ENCODE measurements at regions not wholly inside any gene's neighbourhood (a gene's known extent, or its start where the extent isn't known, plus 50 kb on each side); places are given as distances from the start of the nearest gene placed in this dataset.

DNA sequence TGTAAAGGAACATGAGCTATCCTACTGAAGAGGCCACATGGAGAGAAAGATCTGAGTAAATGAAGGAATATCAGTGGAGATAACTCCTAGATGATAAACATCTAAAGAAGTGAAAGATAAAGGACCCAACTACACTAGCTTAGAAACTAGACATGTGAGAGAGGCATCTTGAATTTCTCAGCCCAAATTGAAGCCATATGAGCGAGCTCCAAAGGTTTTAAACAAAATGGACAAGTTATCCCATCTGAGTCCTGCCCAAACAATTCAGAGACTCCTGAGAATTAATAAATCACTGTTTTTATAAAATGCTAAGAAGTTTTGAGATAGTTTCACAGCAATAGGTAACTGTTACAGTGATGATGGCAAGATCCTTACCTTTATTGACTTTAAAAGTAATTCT is 438.9 kb downstream of the NAV3 start:
- Histone ChIP-seq H3K9me2 (replicated peaks; ENCODE audit: low read depth, low read length) (no peaks in the 10 kb centered on the region), H4K20me1 (ENCODE audit: insufficient read depth, low read length, poor library complexity, severe bottlenecking) (no peaks in the 10 kb centered on the region), H3K4me1 (ENCODE audit: insufficient read depth, low read length, poor library complexity, severe bottlenecking) (no peaks in the 10 kb centered on the region), H3K4me2 (ENCODE audit: low read depth, low read length, poor library complexity, severe bottlenecking) (no peak overlapping the region), H3K4me3 (ENCODE audit: low read length, poor library complexity, severe bottlenecking) (no peak overlapping the region), H3K79me2 (ENCODE audit: insufficient read depth, low read length) (no peaks in the 10 kb centered on the region), H2AFZ (ENCODE audit: low read length) (no peak overlapping the region), H3F3A (ENCODE audit: low read depth) (no peaks in the 10 kb centered on the region), H3K9me3 (ENCODE audit: insufficient read depth, low read depth, low read length) (no peaks in the 10 kb centered on the region), H3K9ac (ENCODE audit: low read depth, low read length, poor library complexity, severe bottlenecking) (no peak overlapping the region), H3K27me3 (ENCODE audit: insufficient read depth, low read length, poor library complexity, severe bottlenecking) (no peaks in the 10 kb centered on the region), H3K36me3 (ENCODE audit: insufficient read depth, low read length) (no peaks in the 10 kb centered on the region)
- TF ChIP-seq, protein P1, sequence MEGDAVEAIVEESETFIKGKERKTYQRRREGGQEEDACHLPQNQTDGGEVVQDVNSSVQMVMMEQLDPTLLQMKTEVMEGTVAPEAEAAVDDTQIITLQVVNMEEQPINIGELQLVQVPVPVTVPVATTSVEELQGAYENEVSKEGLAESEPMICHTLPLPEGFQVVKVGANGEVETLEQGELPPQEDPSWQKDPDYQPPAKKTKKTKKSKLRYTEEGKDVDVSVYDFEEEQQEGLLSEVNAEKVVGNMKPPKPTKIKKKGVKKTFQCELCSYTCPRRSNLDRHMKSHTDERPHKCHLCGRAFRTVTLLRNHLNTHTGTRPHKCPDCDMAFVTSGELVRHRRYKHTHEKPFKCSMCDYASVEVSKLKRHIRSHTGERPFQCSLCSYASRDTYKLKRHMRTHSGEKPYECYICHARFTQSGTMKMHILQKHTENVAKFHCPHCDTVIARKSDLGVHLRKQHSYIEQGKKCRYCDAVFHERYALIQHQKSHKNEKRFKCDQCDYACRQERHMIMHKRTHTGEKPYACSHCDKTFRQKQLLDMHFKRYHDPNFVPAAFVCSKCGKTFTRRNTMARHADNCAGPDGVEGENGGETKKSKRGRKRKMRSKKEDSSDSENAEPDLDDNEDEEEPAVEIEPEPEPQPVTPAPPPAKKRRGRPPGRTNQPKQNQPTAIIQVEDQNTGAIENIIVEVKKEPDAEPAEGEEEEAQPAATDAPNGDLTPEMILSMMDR (conservative IDR thresholded peaks at IDR 0.05; ENCODE audit: low read length): no peak
- no peak for TF ChIP-seq EZH2phosphoT487 (IDR thresholded peaks at IDR 0.05; ENCODE audit: borderline replicate concordance)

DNA sequence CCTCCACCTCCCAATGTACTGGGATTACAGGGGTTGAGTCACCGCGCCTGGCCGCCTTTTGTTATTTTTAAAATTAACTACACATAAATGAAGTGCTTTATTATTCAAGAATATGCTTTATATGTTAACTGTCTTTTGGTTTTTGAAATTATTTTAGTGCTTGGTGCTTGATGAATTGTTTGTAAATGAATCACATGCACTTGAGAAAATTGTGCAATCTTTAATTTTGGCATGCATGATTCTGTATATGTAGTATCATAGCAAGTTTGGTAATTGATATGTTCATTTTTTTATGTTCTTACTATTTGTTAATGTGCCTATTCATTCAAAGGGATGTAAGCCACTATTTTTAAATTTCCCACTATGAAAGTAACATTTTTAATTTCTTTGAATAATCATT is 440.9 kb downstream of the NAV3 start:
- Histone ChIP-seq H4K20me1 (ENCODE audit: insufficient read depth, low read length, poor library complexity, severe bottlenecking) (no peaks in the 10 kb centered on the region), H3K4me1 (ENCODE audit: insufficient read depth, low read length, poor library complexity, severe bottlenecking) (no peaks in the 10 kb centered on the region), H3K9ac (ENCODE audit: low read depth, low read length, poor library complexity, severe bottlenecking) (no peak overlapping the region), H3K4me3 (ENCODE audit: low read length, poor library complexity, severe bottlenecking) (no peak overlapping the region), H2AFZ (ENCODE audit: low read length) (no peak overlapping the region), H3K27me3 (ENCODE audit: insufficient read depth, low read length, poor library complexity, severe bottlenecking) (no peaks in the 10 kb centered on the region), H3K79me2 (ENCODE audit: insufficient read depth, low read length) (no peaks in the 10 kb centered on the region), H3F3A (ENCODE audit: low read depth) (no peaks in the 10 kb centered on the region), H3K4me2 (ENCODE audit: low read depth, low read length, poor library complexity, severe bottlenecking) (no peak overlapping the region), H3K36me3 (ENCODE audit: insufficient read depth, low read length) (no peaks in the 10 kb centered on the region), H3K9me3 (ENCODE audit: insufficient read depth, low read depth, low read length) (no peaks in the 10 kb centered on the region), H3K9me2 (replicated peaks; ENCODE audit: low read depth, low read length) (no peaks in the 10 kb centered on the region)
- TF ChIP-seq EZH2phosphoT487 (IDR thresholded peaks at IDR 0.05; ENCODE audit: borderline replicate concordance): no peak
- TF ChIP-seq, protein P1 (conservative IDR thresholded peaks at IDR 0.05; ENCODE audit: low read length): no peak

DNA sequence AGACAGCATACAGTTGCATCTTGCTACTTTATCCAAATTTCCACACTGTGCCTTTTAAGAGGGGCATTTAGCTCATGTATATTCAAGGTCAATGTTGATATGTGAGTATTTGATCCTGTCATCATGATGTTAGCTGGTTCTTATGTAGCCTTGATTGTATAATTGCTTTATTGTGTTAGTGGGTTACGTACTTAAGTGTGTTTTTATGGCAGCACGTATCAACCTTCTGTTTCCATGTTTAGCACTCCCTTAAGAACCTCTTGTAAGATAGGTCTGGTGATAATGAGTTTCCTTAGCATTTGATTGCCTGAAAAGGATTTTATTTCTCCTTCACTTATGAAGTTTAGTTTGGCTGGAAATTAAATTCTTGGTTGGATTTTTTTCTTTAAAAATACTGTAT is 445.2 kb downstream of the NAV3 start:
- Histone ChIP-seq H3K36me3 (ENCODE audit: insufficient read depth, low read length) (no peaks in the 10 kb centered on the region), H3F3A (ENCODE audit: low read depth) (no peaks in the 10 kb centered on the region), H4K20me1 (ENCODE audit: insufficient read depth, low read length, poor library complexity, severe bottlenecking) (no peaks in the 10 kb centered on the region), H3K27me3 (ENCODE audit: insufficient read depth, low read length, poor library complexity, severe bottlenecking) (no peaks in the 10 kb centered on the region), H3K4me1 (ENCODE audit: insufficient read depth, low read length, poor library complexity, severe bottlenecking) (no peaks in the 10 kb centered on the region), H3K4me3 (ENCODE audit: low read length, poor library complexity, severe bottlenecking) (no peak overlapping the region), H3K9me2 (replicated peaks; ENCODE audit: low read depth, low read length) (no peaks in the 10 kb centered on the region), H3K79me2 (ENCODE audit: insufficient read depth, low read length) (no peaks in the 10 kb centered on the region), H3K9me3 (ENCODE audit: insufficient read depth, low read depth, low read length) (no peaks in the 10 kb centered on the region), H2AFZ (ENCODE audit: low read length) (no peak overlapping the region), H3K4me2 (ENCODE audit: low read depth, low read length, poor library complexity, severe bottlenecking) (no peak overlapping the region), H3K9ac (ENCODE audit: low read depth, low read length, poor library complexity, severe bottlenecking) (no peak overlapping the region)
- TF ChIP-seq, protein P1 (conservative IDR thresholded peaks at IDR 0.05; ENCODE audit: low read length): no peak
- TF ChIP-seq EZH2phosphoT487 (IDR thresholded peaks at IDR 0.05; ENCODE audit: borderline replicate concordance): no peak

Data from Loucy (cell line).